HUES6 (cell line): ENCODE measurements at regions not wholly inside any gene's neighbourhood (a gene's known extent, or its start where the extent isn't known, plus 50 kb on each side); places are given as distances from the start of the nearest gene placed in this dataset.

ENCODE experiments used
- H3K27ac ChIP-seq: 2 replicates; pipeline ENCODE4 v1.7.0; 2013; ENCODE audit warnings: low read depth, mild to moderate bottlenecking, low read length, inconsistent platforms
- H3K27me3 ChIP-seq: 2 replicates; pipeline ENCODE4 v1.6.1; 2013; ENCODE audit warnings: low read length; ENCODE audit not compliant: control insufficient read depth, insufficient read depth
- H3K36me3 ChIP-seq: 2 replicates; pipeline ENCODE4 v1.6.1; 2013; ENCODE audit warnings: low read length; ENCODE audit not compliant: control insufficient read depth, insufficient read depth
- H3K4me1 ChIP-seq: 2 replicates; pipeline ENCODE4 v1.6.1; 2013; ENCODE audit warnings: low read length; ENCODE audit not compliant: control insufficient read depth, insufficient read depth
- H3K4me3 ChIP-seq: 2 replicates; pipeline ENCODE4 v1.5.1; 2013; ENCODE audit warnings: low read depth, low read length
- H3K9ac ChIP-seq: one replicate; pipeline ENCODE4 v1.6.1; 2013; ENCODE audit warnings: mild to moderate bottlenecking, low read length
- H3K9me3 ChIP-seq: 2 replicates; pipeline ENCODE4 v1.6.1; 2013; ENCODE audit warnings: low read depth, low read length; ENCODE audit not compliant: control insufficient read depth, insufficient read depth

DNA sequence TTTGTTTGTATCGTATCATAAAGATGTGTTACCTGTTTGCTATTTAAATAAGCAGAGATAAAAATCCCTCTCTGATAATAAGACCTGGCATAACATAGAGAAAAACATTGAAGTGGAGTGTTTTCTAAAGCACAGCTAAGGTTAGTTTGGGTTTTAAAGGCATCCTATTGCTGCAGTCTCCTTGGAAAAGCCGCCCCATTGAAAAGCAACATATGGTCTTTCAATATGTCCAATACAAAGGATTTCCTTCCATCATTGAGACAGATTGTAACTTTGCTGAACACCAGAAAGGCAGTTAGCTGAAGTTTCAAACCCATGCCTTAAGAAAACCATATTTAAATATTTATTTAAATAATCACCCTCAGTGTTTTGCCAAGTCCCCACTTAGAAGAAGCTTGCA, 898.5 kb upstream of the KCND2 start:
- no peaks in the 10 kb centered on the region for H3K36me3 ChIP-seq
- no peak overlapping the region for H3K4me3 ChIP-seq
- H3K9ac ChIP-seq, result no peak overlapping the region
- no peaks in the 10 kb centered on the region for H3K4me1 ChIP-seq
- no peak overlapping the region for H3K27ac ChIP-seq
- no peaks in the 10 kb centered on the region for H3K9me3 ChIP-seq
- no peaks in the 10 kb centered on the region for H3K27me3 ChIP-seq

DNA sequence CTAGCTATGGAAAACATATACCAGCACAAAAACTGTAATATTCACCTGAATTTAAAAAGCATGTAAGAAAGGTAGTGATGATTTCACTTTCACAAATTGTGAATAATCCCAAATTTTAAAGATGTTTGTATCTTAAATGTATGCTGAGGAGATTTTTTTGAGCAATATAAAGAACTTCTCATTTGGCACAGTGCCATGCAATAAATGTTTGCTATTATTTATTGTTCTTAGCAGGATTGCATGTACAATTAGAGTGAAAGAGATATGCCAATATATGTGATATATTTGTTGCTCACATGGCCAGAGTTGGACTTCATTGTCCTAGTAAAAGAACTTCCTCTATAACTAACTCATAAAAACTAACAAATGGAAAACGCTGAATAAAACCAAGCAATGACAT, 895.1 kb upstream of the KCND2 start:
- H3K9ac ChIP-seq, result no peak overlapping the region
- H3K27me3 ChIP-seq, result no peaks in the 10 kb centered on the region
- no peak overlapping the region for H3K4me3 ChIP-seq
- H3K4me1 ChIP-seq, result no peaks in the 10 kb centered on the region
- H3K36me3 ChIP-seq, result no peaks in the 10 kb centered on the region
- H3K27ac ChIP-seq, result no peak overlapping the region
- H3K9me3 ChIP-seq, result no peaks in the 10 kb centered on the region

DNA sequence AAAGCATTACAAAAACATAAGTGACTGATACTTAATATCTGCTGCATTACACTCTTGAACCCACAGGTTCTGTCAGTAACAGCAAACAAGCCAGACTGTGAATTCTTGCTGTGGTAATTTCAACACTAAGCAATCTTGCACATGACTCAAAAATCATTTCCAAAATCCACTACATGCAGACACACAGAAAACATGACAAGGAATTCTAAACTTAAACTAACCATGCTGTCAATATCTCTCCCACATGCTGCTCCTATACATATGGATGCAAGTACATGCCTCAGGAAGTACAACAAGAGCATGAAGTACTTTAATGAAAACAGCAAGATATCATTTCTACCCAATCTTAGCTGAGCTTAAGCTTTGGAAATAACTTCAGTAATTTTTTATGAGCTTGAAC, 890.2 kb upstream of the KCND2 start:
- Histone ChIP-seq H3K9me3 (no peaks in the 10 kb centered on the region), H3K4me3 (no peak overlapping the region), H3K4me1 (no peaks in the 10 kb centered on the region), H3K27me3 (no peaks in the 10 kb centered on the region), H3K9ac (no peak overlapping the region), H3K27ac (no peak overlapping the region), H3K36me3 (no peaks in the 10 kb centered on the region)

DNA sequence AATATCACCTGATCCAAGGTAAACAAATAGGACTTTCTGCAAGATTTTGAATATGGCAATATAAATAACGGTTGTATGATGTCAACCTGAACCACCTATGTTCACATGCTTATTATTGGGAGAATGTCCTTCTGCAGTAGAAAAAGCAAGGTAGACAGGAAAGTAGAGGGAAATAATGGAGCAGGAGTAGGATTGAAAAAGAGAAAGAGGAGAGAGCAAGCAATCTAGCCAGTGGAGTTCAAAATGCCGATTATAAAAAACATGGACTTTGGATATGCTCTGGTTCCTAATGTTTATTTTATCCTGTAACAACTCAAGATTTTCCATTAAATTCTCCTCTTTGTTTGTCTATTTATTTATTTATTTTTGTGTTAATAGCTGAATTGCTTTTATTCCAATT, 878.0 kb upstream of the KCND2 start:
- no peaks in the 10 kb centered on the region for H3K9me3 ChIP-seq
- H3K9ac ChIP-seq, result no peak overlapping the region
- no peak overlapping the region for H3K27ac ChIP-seq
- no peaks in the 10 kb centered on the region for H3K36me3 ChIP-seq
- no peaks in the 10 kb centered on the region for H3K27me3 ChIP-seq
- no peaks in the 10 kb centered on the region for H3K4me1 ChIP-seq
- no peak overlapping the region for H3K4me3 ChIP-seq

DNA sequence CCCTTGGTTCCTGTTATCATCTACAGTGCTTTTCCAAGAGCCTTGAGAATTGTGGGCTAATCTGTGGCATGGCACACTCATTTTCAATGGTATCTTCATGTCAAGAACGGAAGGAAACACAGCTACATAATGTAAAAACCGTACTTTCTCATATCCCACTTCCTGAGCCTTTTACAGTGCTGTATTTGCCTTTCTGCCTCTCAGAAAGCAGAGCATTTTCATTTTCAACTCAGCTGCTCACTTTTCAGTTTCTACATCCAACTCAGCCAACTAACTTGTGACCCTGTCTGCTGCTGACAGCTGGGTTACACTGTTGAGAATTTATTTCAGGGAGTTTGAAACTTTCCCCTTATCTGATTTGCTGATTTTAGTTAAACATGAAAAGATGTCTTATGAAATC, 875.8 kb upstream of the KCND2 start:
- H3K27ac ChIP-seq, result no peak overlapping the region
- no peaks in the 10 kb centered on the region for H3K4me1 ChIP-seq
- H3K36me3 ChIP-seq, result no peaks in the 10 kb centered on the region
- no peak overlapping the region for H3K9ac ChIP-seq
- H3K4me3 ChIP-seq, result no peak overlapping the region
- H3K27me3 ChIP-seq, result no peaks in the 10 kb centered on the region
- no peaks in the 10 kb centered on the region for H3K9me3 ChIP-seq

DNA sequence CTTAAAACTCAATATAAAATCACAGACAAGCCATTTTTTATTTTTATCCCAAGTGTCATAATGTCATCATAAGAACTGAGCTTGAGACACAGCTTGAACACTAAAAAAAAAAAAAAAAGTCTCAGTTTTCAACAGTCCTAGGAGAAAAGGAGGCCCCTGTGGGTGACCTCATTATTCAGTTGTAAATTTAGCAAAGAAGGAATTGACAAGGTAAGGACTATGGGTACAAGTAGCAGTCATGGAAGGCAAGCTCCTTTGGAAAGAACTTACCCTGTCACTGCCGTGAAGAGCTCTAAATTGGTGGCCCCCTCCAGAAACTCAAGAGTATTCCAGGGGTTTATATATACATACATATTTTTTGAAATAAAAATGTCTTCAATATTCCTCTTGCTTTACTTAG, 864.4 kb upstream of the KCND2 start:
- H3K27me3 ChIP-seq, result no peaks in the 10 kb centered on the region
- no peak overlapping the region for H3K4me3 ChIP-seq
- no peak overlapping the region for H3K9ac ChIP-seq
- H3K4me1 ChIP-seq, result no peaks in the 10 kb centered on the region
- H3K36me3 ChIP-seq, result no peaks in the 10 kb centered on the region
- no peak overlapping the region for H3K27ac ChIP-seq
- H3K9me3 ChIP-seq, result peaks cover 3% of the 10 kb centered on the region; the same call in 1 of the 2 replicates

DNA sequence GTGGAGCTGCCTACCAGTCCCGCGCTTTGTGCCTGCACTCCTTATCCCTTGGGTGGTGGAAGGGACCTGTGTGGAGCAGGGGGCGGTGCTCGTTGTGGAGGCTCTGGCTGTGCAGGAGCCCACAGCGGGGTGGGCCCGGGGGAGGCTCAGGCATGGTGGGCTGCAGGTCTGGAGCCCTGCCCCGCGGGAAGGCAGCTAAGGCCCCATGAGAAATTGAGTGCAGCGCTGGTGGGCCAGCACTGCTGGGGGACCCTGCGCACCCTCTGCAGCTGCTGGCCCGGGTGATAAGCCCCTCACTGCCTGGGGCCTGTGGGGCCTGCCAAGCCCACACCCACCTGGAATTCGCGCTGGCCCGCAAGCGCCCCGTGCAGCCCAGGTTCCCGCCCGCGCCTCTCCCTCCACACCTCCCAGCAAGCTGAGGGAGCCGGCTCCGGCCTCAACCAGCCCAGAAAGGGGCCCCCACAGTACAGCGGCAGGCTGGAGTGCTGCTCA, 859.6 kb upstream of the KCND2 start:
- H3K27ac ChIP-seq, result no peak overlapping the region
- no peaks in the 10 kb centered on the region for H3K4me1 ChIP-seq
- H3K36me3 ChIP-seq, result no peaks in the 10 kb centered on the region
- H3K4me3 ChIP-seq, result no peak overlapping the region
- H3K27me3 ChIP-seq, result no peaks in the 10 kb centered on the region
- H3K9me3 ChIP-seq, result peaks cover 3% of the 10 kb centered on the region; the same call in 1 of the 2 replicates
- no peak overlapping the region for H3K9ac ChIP-seq

DNA sequence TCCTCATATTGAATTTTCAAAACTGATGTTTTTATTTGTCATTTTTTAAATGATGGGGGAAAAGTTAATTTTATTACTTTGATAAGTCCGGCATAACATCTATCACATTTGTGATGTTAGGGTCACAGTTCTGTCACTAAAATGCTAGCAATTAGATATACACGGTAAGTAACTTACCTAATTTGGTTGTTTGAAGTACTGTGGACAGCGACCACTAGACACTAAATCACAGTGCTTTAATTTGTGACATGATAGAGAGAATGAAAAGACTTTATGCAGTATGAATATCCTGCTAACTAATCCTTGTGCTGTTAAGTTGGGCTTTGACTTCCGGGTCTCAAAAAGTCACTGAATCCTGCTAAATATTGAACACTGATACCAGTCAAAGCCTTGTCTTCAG, 857.3 kb upstream of the KCND2 start:
- Histone ChIP-seq H3K27me3 (no peaks in the 10 kb centered on the region), H3K9me3 (peaks cover 3% of the 10 kb centered on the region; the same call in 1 of the 2 replicates), H3K4me1 (no peaks in the 10 kb centered on the region), H3K9ac (no peak overlapping the region), H3K36me3 (no peaks in the 10 kb centered on the region), H3K4me3 (no peak overlapping the region), H3K27ac (no peak overlapping the region)

DNA sequence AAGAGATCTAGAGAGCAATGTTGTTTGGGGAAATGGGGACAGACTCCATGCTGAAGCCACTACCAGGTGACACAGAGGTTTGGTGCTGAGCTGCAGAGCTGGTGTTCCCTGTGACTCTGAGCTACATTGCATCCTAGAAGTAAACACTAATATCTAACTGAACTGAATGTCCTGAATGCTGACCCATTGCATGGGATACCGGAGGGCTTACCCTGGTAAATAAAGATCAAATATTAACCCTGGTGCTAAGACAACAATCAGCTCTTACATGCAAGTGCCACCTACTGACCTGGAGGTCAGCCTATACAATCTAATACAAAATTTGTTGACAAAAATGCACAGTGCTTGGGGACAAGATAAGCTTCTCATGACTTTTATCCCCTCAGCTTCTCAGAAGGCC, 851.3 kb upstream of the KCND2 start:
- no peaks in the 10 kb centered on the region for H3K9me3 ChIP-seq
- H3K36me3 ChIP-seq, result no peaks in the 10 kb centered on the region
- H3K4me3 ChIP-seq, result no peak overlapping the region
- no peak overlapping the region for H3K27ac ChIP-seq
- H3K9ac ChIP-seq, result no peak overlapping the region
- H3K4me1 ChIP-seq, result no peaks in the 10 kb centered on the region
- H3K27me3 ChIP-seq, result no peaks in the 10 kb centered on the region

DNA sequence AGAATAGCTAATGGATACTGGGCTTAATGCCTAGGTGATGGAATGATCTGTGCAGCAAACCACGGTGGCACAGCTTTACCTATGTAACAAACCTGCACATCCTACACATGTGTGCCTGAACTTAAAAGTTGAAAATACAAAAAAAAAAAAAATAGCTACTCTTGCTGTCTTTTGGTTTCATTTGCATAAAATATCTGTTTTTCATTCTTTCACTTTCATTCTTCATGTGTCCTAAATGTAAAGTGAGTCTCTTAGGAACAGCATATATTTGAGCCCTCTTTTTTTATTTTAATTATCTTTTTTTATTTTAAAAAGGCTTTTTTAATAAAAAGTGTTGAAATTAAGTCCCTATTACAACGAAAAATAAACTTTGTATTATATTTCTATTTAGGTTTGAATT, 836.1 kb upstream of the KCND2 start:
- H3K27ac ChIP-seq, result no peak overlapping the region
- no peaks in the 10 kb centered on the region for H3K9me3 ChIP-seq
- no peak overlapping the region for H3K4me3 ChIP-seq
- H3K27me3 ChIP-seq, result no peaks in the 10 kb centered on the region
- no peaks in the 10 kb centered on the region for H3K36me3 ChIP-seq
- H3K4me1 ChIP-seq, result no peaks in the 10 kb centered on the region
- H3K9ac ChIP-seq, result no peak overlapping the region

DNA sequence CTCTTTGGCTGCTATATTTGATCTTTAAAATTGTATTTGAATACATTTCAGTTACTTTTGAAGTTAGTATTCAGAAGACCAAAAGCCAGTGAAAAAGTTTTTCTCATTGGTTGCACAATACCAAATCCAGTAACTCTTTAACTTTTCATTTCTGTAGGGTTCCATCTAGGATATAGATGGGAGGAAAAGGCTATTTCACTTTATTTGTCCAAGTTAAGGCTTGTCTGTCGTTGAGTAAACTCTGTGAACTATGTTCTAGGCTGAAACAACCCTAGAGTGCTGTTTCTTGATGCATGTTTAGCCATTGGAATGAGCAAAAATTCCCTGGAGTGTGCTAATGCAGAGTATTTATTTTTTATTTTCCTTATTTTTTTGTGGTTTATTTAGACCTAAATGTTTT, 834.7 kb upstream of the KCND2 start:
- Histone ChIP-seq H3K9ac (no peak overlapping the region), H3K36me3 (no peaks in the 10 kb centered on the region), H3K9me3 (no peaks in the 10 kb centered on the region), H3K4me3 (no peak overlapping the region), H3K27me3 (no peaks in the 10 kb centered on the region), H3K4me1 (no peaks in the 10 kb centered on the region), H3K27ac (no peak overlapping the region)

DNA sequence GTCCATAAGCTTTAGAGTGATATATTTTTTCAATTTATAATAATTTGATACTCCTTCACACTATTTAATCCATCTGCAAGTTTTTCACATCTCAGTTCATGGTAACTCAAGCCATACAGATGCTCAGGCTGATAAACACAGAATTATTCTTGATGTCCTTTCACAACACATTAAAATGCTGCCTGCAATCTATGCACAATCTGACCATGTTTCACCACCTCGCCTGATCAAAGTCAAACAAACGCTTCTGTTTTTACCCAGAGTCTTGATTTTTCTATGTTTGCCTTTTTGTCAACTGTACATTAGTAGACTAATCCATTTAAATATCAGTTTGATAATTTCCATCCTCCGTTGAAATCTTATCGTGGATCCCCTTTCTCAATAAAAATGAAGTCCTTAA, 833.8 kb upstream of the KCND2 start:
- no peaks in the 10 kb centered on the region for H3K27me3 ChIP-seq
- H3K27ac ChIP-seq, result no peak overlapping the region
- H3K4me1 ChIP-seq, result no peaks in the 10 kb centered on the region
- H3K9ac ChIP-seq, result no peak overlapping the region
- no peaks in the 10 kb centered on the region for H3K36me3 ChIP-seq
- H3K9me3 ChIP-seq, result no peaks in the 10 kb centered on the region
- no peak overlapping the region for H3K4me3 ChIP-seq
